ENCODE measurements at regions not wholly inside any gene's neighbourhood (a gene's known extent, or its start where the extent isn't known, plus 50 kb on each side); places are given as distances from the start of the nearest gene placed in this dataset. TPM values are rescaled to one million over a fixed set of nuclear protein-coding genes. Genes with fewer than 3 reads are reported as not detected.

- ChIA-PET POLR2A (no interaction called here), CTCF (interaction anchor here (0.7 to 1.8 kb wide), 2 partner anchors 29 to 134 kb away, joined by 5 to 11 read pairs; no protein-coding TSS in a partner anchor)
- no peak overlapping the region for H3K27ac ChIP-seq (ENCODE audit: low read depth, low read length)
- H3K4me3 ChIP-seq (ENCODE audit: low read depth, low read length) = no peak overlapping the region
- H3K9me3 ChIP-seq (ENCODE audit: control insufficient read depth, insufficient read depth, low read length) = no peaks in the 10 kb centered on the region
- TF ChIP-seq CTCF (IDR thresholded peaks at IDR 0.05; ENCODE audit: low read depth, low read length) = no peak
- no peak for DNase-seq (ENCODE audit: low read depth, low spot score)
- H3K27me3 ChIP-seq (ENCODE audit: control insufficient read depth, insufficient read depth, low read length) = no peaks in the 10 kb centered on the region
These were observed 57.7 kb upstream of the ERBB4 start for GRCh38 chr2:212596276-212596675.

GRCh38 chr2:212595036-212595654 lies 56.5 kb upstream of the ERBB4 start:
- Histone ChIP-seq H3K27me3 (ENCODE audit: control insufficient read depth, insufficient read depth, low read length) (no peaks in the 10 kb centered on the region), H3K4me3 (ENCODE audit: low read depth, low read length) (no peak overlapping the region), H3K9me3 (ENCODE audit: control insufficient read depth, insufficient read depth, low read length) (no peaks in the 10 kb centered on the region), H3K27ac (ENCODE audit: low read depth, low read length) (no peak overlapping the region)
- POLR2A ChIA-PET = no interaction called here
- CTCF ChIA-PET = interaction anchor here (0.5 to 1.8 kb wide), 2 partner anchors 28 to 164 kb away, joined by 4 to 5 read pairs; no protein-coding TSS in a partner anchor
- DNase-seq (ENCODE audit: low read depth, low spot score) = no peak
- peak; percentile 32 for TF ChIP-seq CTCF (IDR thresholded peaks at IDR 0.05; ENCODE audit: low read depth, low read length)

- no peak for TF ChIP-seq CTCF (IDR thresholded peaks at IDR 0.05; ENCODE audit: low read depth, low read length)
- CTCF ChIA-PET = no interaction called here
These were observed 54.1 kb upstream of the ERBB4 start for GRCh38 chr2:212592695-212593094.

More at GRCh38 chr2:212592695-212593094, 54.1 kb upstream of the ERBB4 start:
- H3K4me3 ChIP-seq (ENCODE audit: low read depth, low read length) = no peak overlapping the region
- no peak overlapping the region for H3K27ac ChIP-seq (ENCODE audit: low read depth, low read length)
- H3K27me3 ChIP-seq (ENCODE audit: control insufficient read depth, insufficient read depth, low read length) = no peaks in the 10 kb centered on the region
- POLR2A ChIA-PET = no interaction called here
- DNase-seq (ENCODE audit: low read depth, low spot score) = no peak
- no peaks in the 10 kb centered on the region for H3K9me3 ChIP-seq (ENCODE audit: control insufficient read depth, insufficient read depth, low read length)

Small RNAs in the stretch of these regions (small RNA-seq; reads per million reads assigned to genes)
- not detected for gene MIR4776-1 (ENCODE audit: insufficient read length, low read depth)
